ENCODE measurements at regions not wholly inside any gene's neighbourhood (a gene's known extent, or its start where the extent isn't known, plus 50 kb on each side); places are given as distances from the start of the nearest gene placed in this dataset.

- no peak for DNase-seq (ENCODE audit: low read depth)
- no peak for TF ChIP-seq CTCF (conservative IDR thresholded peaks at IDR 0.05; ENCODE audit: control insufficient read depth, insufficient read depth, low read depth, low read length)
Measured at GRCh38 chr4:124863040-124863545, 150.6 kb upstream of the ANKRD50 start.

GRCh38 chr4:124862261-124862660 is 149.7 kb upstream of the ANKRD50 start:
- no peak overlapping the region for H3K4me3 ChIP-seq (ENCODE audit: control insufficient read depth, low read depth, low read length)
- DNase-seq (ENCODE audit: low read depth), result peak; percentile 51
- TF ChIP-seq CTCF (conservative IDR thresholded peaks at IDR 0.05; ENCODE audit: control insufficient read depth, insufficient read depth, low read depth, low read length), result no peak

More at GRCh38 chr4:124863040-124863545, 150.6 kb upstream of the ANKRD50 start:
- H3K4me3 ChIP-seq (ENCODE audit: control insufficient read depth, low read depth, low read length), result no peak overlapping the region

- no peak overlapping the region for H3K4me3 ChIP-seq (ENCODE audit: control insufficient read depth, low read depth, low read length)
- no peak for TF ChIP-seq CTCF (conservative IDR thresholded peaks at IDR 0.05; ENCODE audit: control insufficient read depth, insufficient read depth, low read depth, low read length)
- peak; percentile 41 for DNase-seq (ENCODE audit: low read depth)
Measured at GRCh38 chr4:124861761-124862160, 149.2 kb upstream of the ANKRD50 start.

- TF ChIP-seq CTCF (conservative IDR thresholded peaks at IDR 0.05; ENCODE audit: control insufficient read depth, insufficient read depth, low read depth, low read length), result no peak
- DNase-seq (ENCODE audit: low read depth), result peak; percentile 48
- no peak overlapping the region for H3K4me3 ChIP-seq (ENCODE audit: control insufficient read depth, low read depth, low read length)
Measured at GRCh38 chr4:124854968-124855367, 142.4 kb upstream of the ANKRD50 start.

- TF ChIP-seq CTCF (conservative IDR thresholded peaks at IDR 0.05; ENCODE audit: control insufficient read depth, insufficient read depth, low read depth, low read length), result no peak
- no peak for DNase-seq (ENCODE audit: low read depth)
- no peak overlapping the region for H3K4me3 ChIP-seq (ENCODE audit: control insufficient read depth, low read depth, low read length)
Measured at GRCh38 chr4:124851741-124852140, 139.2 kb upstream of the ANKRD50 start.

- no peak for DNase-seq (ENCODE audit: low read depth)
- H3K4me3 ChIP-seq (ENCODE audit: control insufficient read depth, low read depth, low read length), result no peak overlapping the region
- no peak for TF ChIP-seq CTCF (conservative IDR thresholded peaks at IDR 0.05; ENCODE audit: control insufficient read depth, insufficient read depth, low read depth, low read length)
Measured at GRCh38 chr4:124846306-124846705, 133.8 kb upstream of the ANKRD50 start.
